ENCODE measurements at regions not wholly inside any gene's neighbourhood (a gene's known extent, or its start where the extent isn't known, plus 50 kb on each side); places are given as distances from the start of the nearest gene placed in this dataset.

GRCh38 chr13:104580931-104581330 lies 1514.7 kb upstream of the SLC10A2 start:
- TF ChIP-seq POLR2AphosphoS5 (IDR thresholded peaks at IDR 0.05) (no peak), EP300 (IDR thresholded peaks at IDR 0.05) (no peak), POLR2A (IDR thresholded peaks at IDR 0.05) (no peak)

All from gastroesophageal sphincter (tissue), 2 donors.